ENCODE measurements at regions not wholly inside any gene's neighbourhood (a gene's known extent, or its start where the extent isn't known, plus 50 kb on each side); places are given as distances from the start of the nearest gene placed in this dataset.

DNA sequence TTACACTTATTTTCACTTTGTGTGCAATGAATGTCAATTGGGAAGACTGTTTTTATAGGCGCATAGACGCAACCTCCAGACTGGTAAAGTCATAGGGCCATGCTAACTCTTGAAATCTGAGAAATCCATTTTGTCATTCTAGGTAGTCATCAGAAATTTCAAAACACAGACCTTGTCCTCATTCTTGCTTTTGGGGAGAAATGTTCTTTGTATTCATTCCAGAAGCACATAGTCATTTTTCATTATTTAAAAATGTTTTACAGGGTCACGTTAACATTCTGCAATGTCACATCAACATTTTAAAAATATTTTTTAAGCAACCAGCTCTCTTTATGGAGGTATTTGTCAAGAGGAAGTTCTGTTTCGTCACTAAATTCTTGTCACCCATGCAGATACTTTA, 898.4 kb downstream of the PDCD6IP start:
- no peak for FAIRE-seq

- no peak for FAIRE-seq
Measured at GRCh38 chr3:34703053-34703452, 904.6 kb downstream of the PDCD6IP start.

GRCh38 chr3:34724916-34725499, 914.3 kb upstream of the ARPP21 start:
- FAIRE-seq: no peak

- no peak for FAIRE-seq
Measured at GRCh38 chr3:34725774-34726173, 913.6 kb upstream of the ARPP21 start.

GRCh38 chr3:34727700-34728099, 911.6 kb upstream of the ARPP21 start:
- FAIRE-seq: no peak

GRCh38 chr3:34742151-34742550, 897.2 kb upstream of the ARPP21 start:
- no peak for FAIRE-seq

GRCh38 chr3:34758630-34759261, 880.6 kb upstream of the ARPP21 start:
- FAIRE-seq: no peak

DNA sequence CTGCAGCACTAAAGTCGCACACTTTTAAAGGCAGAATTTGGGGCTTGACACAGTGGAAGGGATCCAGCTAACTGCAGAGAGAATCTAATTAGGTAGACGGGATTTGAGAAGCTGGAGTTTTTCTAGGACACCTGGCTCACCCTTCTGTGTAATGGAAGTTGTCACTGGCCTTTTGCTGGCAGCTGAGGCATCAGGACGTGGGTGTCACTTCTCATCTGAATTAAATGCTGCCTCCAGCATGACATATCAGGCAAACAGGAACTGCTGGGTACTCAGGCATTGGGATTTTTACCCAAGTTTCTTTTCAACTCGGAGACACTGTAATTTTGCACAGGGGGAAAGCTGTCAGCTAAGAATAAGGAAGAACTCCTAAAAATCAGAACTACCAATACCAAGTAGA, 861.9 kb upstream of the ARPP21 start:
- FAIRE-seq: no peak

DNA sequence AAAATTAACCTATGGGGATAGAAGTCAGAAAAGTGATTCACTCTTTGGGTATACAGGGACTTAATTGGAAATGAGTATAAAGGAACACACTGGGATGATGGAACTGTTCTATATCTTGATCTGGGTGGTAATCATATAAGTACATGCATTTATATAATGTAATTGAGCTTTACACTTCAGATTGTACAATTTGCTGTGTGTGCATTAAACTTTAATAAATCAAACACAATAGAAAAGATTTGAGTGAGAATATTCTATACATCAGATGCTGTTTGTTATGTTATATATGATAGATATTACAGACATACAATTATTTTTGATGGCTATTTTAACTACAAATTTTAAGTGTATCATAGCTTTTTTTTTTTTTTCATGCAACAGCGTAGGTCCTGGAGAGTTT, 860.2 kb upstream of the ARPP21 start:
- no peak for FAIRE-seq

GRCh38 chr3:34780294-34780693, 859.0 kb upstream of the ARPP21 start:
- no peak for FAIRE-seq

- no peak for FAIRE-seq
Measured at GRCh38 chr3:34780973-34781372, 858.4 kb upstream of the ARPP21 start.

DNA sequence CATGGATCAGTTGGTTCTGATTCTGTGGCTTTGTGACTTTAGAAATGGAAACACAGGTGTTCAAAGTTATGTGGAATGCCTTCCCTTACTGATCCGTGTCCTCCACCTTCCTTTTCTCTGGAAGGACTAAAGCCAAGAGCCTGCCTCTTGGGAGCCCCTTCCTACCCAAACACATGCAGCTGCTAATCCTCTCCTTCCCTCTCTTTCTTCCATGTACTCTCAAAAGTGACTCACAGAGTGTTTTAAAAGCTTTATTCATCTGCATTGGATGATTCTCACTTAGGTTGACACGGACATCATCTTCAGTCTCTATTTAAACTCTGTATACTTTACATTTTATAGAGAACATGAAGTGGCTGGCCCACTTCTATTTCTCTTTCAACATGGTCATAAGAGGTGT, 856.5 kb upstream of the ARPP21 start:
- FAIRE-seq: no peak

GRCh38 chr3:34783876-34784275, 855.4 kb upstream of the ARPP21 start:
- no peak for FAIRE-seq

- no peak for FAIRE-seq
Measured at GRCh38 chr3:34793057-34793456, 846.3 kb upstream of the ARPP21 start.

GRCh38 chr3:34807611-34808010, 831.7 kb upstream of the ARPP21 start:
- FAIRE-seq: no peak

- no peak for FAIRE-seq
Measured at GRCh38 chr3:34808287-34808686, 831.0 kb upstream of the ARPP21 start.

DNA sequence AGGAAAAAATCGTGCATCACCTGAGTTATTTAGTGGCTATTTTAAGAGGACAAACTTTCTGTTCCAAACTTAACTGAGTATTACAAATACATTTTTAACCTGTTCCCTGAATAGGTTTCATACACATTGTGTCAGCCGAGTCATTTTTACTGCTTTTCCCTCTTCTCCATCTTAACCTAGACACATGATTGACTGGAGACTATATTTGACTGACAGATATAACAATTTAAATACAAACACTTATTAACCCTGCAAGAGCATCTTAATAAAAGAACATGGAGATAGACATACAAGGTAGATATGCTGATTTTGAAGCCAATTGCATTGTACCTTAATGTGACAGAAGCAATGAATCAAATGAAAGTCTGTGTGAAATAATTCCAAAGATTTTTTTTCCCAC, 810.5 kb upstream of the ARPP21 start:
- FAIRE-seq: no peak

- no peak for FAIRE-seq
Measured at GRCh38 chr3:34832865-34833508, 806.3 kb upstream of the ARPP21 start.

DNA sequence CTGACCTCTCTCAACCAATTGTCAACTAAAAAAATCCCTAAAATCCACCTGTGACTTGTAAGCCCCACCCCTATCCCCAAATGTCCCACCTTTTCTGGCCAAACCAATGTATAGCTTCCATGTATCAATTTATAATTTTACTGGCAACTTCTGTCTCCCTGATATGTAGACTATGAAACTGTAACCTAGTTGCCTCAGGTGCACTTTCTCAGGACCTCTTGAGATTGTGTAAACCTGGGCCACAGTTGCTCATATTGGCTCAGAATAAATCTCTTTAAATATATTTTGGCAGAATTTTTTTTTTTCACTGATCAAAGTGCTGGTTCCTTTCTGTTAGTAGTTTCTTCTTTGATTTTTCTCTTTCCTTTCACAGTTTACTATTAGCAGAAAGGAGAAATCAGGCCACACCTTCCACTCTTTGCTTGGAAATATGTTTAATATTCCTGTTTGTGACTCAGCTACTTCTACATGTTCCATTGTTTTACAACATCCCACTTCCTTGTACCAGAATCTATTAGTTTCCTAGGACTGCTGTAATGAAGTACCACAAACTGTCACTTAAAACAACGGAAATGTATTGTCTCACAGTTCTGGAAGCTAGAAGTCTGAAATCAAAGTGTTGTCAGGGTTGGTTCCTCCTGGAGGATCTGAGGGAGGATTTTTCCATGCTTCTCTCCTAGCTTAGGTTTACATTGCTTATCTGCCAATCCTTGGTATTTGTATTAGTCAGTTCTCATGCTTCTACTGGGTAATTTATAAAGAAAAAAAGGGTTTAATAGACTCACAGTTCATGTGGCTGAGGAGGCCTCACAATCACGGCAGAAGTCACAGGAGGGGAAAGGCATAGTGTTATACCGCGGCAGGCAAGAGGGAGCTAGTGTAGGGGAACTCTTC, 801.2 kb upstream of the ARPP21 start:
- FAIRE-seq: no peak

GRCh38 chr3:34842706-34843480, 796.4 kb upstream of the ARPP21 start:
- FAIRE-seq: no peak

DNA sequence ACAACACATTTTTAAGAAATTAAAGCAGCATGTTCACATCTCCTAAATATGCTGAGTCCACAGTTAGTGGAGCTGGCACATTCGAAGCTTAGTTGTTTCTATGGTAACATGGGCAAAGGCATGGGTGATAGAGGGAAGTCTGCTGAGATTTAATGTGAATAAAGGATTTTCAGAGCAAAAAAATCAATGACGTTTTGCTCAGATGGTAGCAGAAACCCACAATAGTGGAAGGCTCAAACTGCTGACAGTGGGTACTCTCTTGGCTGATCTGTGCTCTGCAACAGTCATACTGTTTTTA, 795.1 kb upstream of the ARPP21 start:
- no peak for FAIRE-seq

GRCh38 chr3:34851137-34851536, 788.2 kb upstream of the ARPP21 start:
- no peak for FAIRE-seq

DNA sequence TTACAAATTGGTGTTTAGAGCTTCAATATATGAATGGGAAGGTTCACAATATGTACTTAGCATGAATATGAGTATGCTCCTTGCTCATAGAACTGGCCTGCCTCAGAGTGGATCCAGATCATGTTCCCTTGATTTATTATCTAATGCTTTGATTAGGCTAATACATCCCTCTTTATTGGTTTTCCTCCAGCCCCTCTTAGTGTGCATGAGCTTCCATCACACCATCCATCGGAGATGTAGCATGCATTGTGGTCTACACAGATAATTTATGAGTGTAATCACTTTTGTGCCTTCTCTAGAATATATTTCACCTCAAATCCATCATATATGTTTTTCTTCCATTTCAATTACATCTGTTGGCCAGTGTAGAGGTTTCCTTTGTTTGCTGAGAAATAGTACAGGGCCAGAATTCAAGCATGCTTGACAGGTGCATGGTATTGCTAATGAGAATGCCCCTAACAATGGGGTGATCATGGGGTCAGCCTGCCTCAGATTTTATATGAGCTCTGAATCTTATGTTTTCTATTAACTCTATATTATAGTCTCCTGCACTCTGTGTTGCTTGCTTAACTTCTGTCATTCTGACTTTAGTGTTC, 786.4 kb upstream of the ARPP21 start:
- no peak for FAIRE-seq

Data from A204.1 (cell line).